ENCODE measurements at regions not wholly inside any gene's neighbourhood (a gene's known extent, or its start where the extent isn't known, plus 50 kb on each side); places are given as distances from the start of the nearest gene placed in this dataset.

- no peak for TF ChIP-seq POLR2A (IDR thresholded peaks at IDR 0.05)
- no peak for TF ChIP-seq POLR2AphosphoS5 (IDR thresholded peaks at IDR 0.05)
Observed at GRCh38 chr13:74841651-74842050, 640.3 kb downstream of the TBC1D4 start.

Measured in spleen (tissue), 3 donors.